B cell (primary cell): ENCODE measurements at regions not wholly inside any gene's neighbourhood (a gene's known extent, or its start where the extent isn't known, plus 50 kb on each side); places are given as distances from the start of the nearest gene placed in this dataset.

Experiments
- CTCF ChIP-seq: fragments of 200-600 bp; IDR thresholded peaks from one replicate; pipeline ENCODE4 v1.8.0; 2022; ENCODE audit warnings: antibody characterized with exemption, mild to moderate bottlenecking
- EZH2 ChIP-seq: IDR thresholded peaks from 2 replicates; pipeline ENCODE4 v1.6.1; 2012; ENCODE audit warnings: borderline replicate concordance, low read depth, mild to moderate bottlenecking, moderate library complexity, low read length; ENCODE audit not compliant: insufficient read depth, poor library complexity, severe bottlenecking

GRCh38 chr2:175679231-175679630 is 322.8 kb downstream of the LNPK start:
- TF ChIP-seq CTCF, result no peak
- TF ChIP-seq EZH2, result no peak
